GM23338 (cell line): ENCODE measurements at regions not wholly inside any gene's neighbourhood (a gene's known extent, or its start where the extent isn't known, plus 50 kb on each side); places are given as distances from the start of the nearest gene placed in this dataset.

ENCODE experiments used
- CREB1 ChIP-seq: fragments of 250-450 bp; sonication (Bioruptor Pico); IDR thresholded peaks from 2 replicates; pipeline ENCODE4 v1.5.0; 2020; ENCODE audit warnings: low read depth, mild to moderate bottlenecking, moderate library complexity
- EZH2 ChIP-seq: fragments of 200-600 bp; sonication (generic); IDR thresholded peaks from one replicate; pipeline ENCODE4 v1.8.0; 2017; ENCODE audit warnings: antibody characterized with exemption, mild to moderate bottlenecking, low read depth; ENCODE audit not compliant: unreplicated experiment
- EZH2phosphoT487 ChIP-seq: fragments of 200-600 bp; sonication (generic); IDR thresholded peaks from one replicate; pipeline ENCODE4 v1.8.1; 2018; ENCODE audit warnings: antibody characterized with exemption; ENCODE audit not compliant: unreplicated experiment
- JUNB ChIP-seq: IDR thresholded peaks from one replicate; pipeline ENCODE4 v1.6.1; 2016; ENCODE audit warnings: antibody characterized with exemption; ENCODE audit not compliant: unreplicated experiment
- POLR2AphosphoS5 ChIP-seq: IDR thresholded peaks from 2 replicates; pipeline ENCODE4 v1.6.1; 2016; ENCODE audit warnings: antibody characterized with exemption, low read depth
- ZNF114 ChIP-seq: fragments of 250-450 bp; sonication (Bioruptor Pico); IDR thresholded peaks from 2 replicates; pipeline ENCODE4 v1.5.0; 2020; ENCODE audit warnings: mild to moderate bottlenecking, moderate library complexity
- TF ChIP-seq, protein P1 (sequence below), 2 experiments: fragments of 200-600 bp in 1 of 2; sonication (generic) in 1 of 2; conservative IDR thresholded peaks; 2 replicates each; pipeline versions ENCODE4 v1.5.1 to v1.6.1; 2016 to 2017; ENCODE audit warnings: antibody characterized with exemption in 2 of 2, low read depth in 2 of 2, mild to moderate bottlenecking in 2 of 2, moderate library complexity in 1 of 2
- TF ChIP-seq, protein P2 (sequence below): IDR thresholded peaks from one replicate; pipeline ENCODE4 v1.6.1; 2018; ENCODE audit warnings: antibody characterized with exemption; ENCODE audit not compliant: unreplicated experiment
- TF ChIP-seq, protein P3 (sequence below): fragments of 250-450 bp; sonication (Bioruptor Pico); IDR thresholded peaks from 2 replicates; pipeline ENCODE4 v1.5.0; 2020; ENCODE audit warnings: mild to moderate bottlenecking, moderate library complexity

DNA sequence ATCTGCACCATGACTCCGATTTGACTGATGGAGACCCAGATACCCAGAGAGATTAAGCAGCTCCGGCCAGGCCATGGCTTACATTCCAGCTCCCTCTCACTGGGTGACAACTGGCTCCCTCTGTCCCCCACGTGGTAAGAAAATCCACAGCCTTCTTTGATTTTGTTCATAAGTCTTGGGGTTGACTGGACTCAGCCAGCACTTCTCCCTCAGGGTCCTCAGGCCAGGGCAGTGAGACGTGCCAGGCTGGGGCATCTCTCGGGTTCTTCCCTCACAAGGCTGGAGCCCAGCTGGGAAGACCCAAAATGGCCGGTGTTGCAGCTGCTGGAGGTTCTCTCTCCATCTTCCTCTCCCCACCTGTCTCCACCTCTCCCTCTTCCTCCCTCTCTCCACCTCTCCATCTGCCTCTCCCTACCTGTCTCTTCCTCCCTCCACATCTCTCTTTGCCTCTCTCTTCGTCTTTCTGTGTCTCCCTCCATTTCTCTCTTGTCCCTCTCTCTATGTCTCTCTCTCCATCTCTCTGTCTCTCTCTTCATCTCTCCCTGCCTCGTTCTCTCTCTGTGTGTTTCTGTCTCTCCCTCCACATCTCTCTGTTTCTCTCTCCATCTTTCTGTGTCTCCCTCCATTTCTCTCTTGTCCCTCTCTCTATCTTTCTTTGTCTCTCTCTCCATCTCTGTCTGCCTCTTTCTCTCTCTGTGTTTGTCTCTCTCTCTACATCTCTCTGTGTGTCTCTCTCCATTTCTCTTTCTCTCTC lies 105.3 kb downstream of the FOXL1 start:
- TF ChIP-seq, protein P1, sequence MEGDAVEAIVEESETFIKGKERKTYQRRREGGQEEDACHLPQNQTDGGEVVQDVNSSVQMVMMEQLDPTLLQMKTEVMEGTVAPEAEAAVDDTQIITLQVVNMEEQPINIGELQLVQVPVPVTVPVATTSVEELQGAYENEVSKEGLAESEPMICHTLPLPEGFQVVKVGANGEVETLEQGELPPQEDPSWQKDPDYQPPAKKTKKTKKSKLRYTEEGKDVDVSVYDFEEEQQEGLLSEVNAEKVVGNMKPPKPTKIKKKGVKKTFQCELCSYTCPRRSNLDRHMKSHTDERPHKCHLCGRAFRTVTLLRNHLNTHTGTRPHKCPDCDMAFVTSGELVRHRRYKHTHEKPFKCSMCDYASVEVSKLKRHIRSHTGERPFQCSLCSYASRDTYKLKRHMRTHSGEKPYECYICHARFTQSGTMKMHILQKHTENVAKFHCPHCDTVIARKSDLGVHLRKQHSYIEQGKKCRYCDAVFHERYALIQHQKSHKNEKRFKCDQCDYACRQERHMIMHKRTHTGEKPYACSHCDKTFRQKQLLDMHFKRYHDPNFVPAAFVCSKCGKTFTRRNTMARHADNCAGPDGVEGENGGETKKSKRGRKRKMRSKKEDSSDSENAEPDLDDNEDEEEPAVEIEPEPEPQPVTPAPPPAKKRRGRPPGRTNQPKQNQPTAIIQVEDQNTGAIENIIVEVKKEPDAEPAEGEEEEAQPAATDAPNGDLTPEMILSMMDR (conservative IDR thresholded peaks at IDR 0.05; ENCODE audit: low read depth in 2 of 2), result no peak
- TF ChIP-seq EZH2, result no peak
- TF ChIP-seq POLR2AphosphoS5, result no peak
- no peak for TF ChIP-seq JUNB
- TF ChIP-seq, protein P2, sequence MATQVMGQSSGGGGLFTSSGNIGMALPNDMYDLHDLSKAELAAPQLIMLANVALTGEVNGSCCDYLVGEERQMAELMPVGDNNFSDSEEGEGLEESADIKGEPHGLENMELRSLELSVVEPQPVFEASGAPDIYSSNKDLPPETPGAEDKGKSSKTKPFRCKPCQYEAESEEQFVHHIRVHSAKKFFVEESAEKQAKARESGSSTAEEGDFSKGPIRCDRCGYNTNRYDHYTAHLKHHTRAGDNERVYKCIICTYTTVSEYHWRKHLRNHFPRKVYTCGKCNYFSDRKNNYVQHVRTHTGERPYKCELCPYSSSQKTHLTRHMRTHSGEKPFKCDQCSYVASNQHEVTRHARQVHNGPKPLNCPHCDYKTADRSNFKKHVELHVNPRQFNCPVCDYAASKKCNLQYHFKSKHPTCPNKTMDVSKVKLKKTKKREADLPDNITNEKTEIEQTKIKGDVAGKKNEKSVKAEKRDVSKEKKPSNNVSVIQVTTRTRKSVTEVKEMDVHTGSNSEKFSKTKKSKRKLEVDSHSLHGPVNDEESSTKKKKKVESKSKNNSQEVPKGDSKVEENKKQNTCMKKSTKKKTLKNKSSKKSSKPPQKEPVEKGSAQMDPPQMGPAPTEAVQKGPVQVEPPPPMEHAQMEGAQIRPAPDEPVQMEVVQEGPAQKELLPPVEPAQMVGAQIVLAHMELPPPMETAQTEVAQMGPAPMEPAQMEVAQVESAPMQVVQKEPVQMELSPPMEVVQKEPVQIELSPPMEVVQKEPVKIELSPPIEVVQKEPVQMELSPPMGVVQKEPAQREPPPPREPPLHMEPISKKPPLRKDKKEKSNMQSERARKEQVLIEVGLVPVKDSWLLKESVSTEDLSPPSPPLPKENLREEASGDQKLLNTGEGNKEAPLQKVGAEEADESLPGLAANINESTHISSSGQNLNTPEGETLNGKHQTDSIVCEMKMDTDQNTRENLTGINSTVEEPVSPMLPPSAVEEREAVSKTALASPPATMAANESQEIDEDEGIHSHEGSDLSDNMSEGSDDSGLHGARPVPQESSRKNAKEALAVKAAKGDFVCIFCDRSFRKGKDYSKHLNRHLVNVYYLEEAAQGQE, result no peak
- no peak for TF ChIP-seq CREB1 (CRISPR knock-in tag)
- TF ChIP-seq EZH2phosphoT487, result no peak
- no peak for TF ChIP-seq ZNF114 (CRISPR knock-in tag)
- TF ChIP-seq, protein P3, sequence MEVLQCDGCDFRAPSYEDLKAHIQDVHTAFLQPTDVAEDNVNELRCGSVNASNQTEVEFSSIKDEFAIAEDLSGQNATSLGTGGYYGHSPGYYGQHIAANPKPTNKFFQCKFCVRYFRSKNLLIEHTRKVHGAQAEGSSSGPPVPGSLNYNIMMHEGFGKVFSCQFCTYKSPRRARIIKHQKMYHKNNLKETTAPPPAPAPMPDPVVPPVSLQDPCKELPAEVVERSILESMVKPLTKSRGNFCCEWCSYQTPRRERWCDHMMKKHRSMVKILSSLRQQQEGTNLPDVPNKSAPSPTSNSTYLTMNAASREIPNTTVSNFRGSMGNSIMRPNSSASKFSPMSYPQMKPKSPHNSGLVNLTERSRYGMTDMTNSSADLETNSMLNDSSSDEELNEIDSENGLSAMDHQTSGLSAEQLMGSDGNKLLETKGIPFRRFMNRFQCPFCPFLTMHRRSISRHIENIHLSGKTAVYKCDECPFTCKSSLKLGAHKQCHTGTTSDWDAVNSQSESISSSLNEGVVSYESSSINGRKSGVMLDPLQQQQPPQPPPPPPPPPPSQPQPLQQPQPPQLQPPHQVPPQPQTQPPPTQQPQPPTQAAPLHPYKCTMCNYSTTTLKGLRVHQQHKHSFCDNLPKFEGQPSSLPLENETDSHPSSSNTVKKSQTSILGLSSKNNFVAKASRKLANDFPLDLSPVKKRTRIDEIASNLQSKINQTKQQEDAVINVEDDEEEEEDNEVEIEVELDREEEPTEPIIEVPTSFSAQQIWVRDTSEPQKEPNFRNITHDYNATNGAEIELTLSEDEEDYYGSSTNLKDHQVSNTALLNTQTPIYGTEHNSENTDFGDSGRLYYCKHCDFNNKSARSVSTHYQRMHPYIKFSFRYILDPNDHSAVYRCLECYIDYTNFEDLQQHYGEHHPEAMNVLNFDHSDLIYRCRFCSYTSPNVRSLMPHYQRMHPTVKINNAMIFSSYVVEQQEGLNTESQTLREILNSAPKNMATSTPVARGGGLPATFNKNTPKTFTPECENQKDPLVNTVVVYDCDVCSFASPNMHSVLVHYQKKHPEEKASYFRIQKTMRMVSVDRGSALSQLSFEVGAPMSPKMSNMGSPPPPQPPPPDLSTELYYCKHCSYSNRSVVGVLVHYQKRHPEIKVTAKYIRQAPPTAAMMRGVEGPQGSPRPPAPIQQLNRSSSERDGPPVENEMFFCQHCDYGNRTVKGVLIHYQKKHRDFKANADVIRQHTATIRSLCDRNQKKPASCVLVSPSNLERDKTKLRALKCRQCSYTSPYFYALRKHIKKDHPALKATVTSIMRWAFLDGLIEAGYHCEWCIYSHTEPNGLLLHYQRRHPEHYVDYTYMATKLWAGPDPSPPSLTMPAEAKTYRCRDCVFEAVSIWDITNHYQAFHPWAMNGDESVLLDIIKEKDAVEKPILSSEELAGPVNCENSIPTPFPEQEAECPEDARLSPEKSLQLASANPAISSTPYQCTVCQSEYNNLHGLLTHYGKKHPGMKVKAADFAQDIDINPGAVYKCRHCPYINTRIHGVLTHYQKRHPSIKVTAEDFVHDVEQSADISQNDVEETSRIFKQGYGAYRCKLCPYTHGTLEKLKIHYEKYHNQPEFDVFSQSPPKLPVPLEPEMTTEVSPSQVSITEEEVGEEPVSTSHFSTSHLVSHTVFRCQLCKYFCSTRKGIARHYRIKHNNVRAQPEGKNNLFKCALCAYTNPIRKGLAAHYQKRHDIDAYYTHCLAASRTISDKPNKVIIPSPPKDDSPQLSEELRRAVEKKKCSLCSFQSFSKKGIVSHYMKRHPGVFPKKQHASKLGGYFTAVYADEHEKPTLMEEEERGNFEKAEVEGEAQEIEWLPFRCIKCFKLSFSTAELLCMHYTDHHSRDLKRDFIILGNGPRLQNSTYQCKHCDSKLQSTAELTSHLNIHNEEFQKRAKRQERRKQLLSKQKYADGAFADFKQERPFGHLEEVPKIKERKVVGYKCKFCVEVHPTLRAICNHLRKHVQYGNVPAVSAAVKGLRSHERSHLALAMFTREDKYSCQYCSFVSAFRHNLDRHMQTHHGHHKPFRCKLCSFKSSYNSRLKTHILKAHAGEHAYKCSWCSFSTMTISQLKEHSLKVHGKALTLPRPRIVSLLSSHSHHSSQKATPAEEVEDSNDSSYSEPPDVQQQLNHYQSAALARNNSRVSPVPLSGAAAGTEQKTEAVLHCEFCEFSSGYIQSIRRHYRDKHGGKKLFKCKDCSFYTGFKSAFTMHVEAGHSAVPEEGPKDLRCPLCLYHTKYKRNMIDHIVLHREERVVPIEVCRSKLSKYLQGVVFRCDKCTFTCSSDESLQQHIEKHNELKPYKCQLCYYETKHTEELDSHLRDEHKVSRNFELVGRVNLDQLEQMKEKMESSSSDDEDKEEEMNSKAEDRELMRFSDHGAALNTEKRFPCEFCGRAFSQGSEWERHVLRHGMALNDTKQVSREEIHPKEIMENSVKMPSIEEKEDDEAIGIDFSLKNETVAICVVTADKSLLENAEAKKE (CRISPR knock-in tag), result no peak
